Right atrium auricular region (tissue), 2 donors: ENCODE measurements at regions not wholly inside any gene's neighbourhood (a gene's known extent, or its start where the extent isn't known, plus 50 kb on each side); places are given as distances from the start of the nearest gene placed in this dataset.

Experiments
- DNase-seq: peaks from one replicate; pipeline ENCODE4 v3.0.0-alpha.2; 2019; ENCODE audit warnings: low spot score
- H3K27ac ChIP-seq, 2 donors: fragments of 200-600 bp; sonication (generic); 1 replicate in 1 of 2; 2 replicates in 1 of 2; pipeline ENCODE4 v1.5.1; 2016 to 2019
- H3K27me3 ChIP-seq, 2 donors: fragments of 200-600 bp; sonication (generic); one replicate each; pipeline versions ENCODE4 v1.5.1 to v1.6.0; 2017 to 2019
- H3K36me3 ChIP-seq: fragments of 200-600 bp; sonication (generic); one replicate; pipeline ENCODE4 v1.5.1; 2016
- H3K4me1 ChIP-seq, 2 donors: fragments of 200-600 bp; sonication (generic); one replicate each; pipeline versions ENCODE4 v1.5.1 to v1.6.0; 2017 to 2019
- H3K4me3 ChIP-seq, 2 donors: fragments of 200-600 bp; sonication (generic); 1 replicate in 1 of 2; 2 replicates in 1 of 2; pipeline ENCODE4 v1.5.1; 2017 to 2019; ENCODE audit warnings: mild to moderate bottlenecking in 1 of 2, moderate library complexity in 1 of 2
- H3K9me3 ChIP-seq, 2 donors: fragments of 200-600 bp; sonication (generic); one replicate each; pipeline ENCODE4 v1.5.1; 2019
- TF ChIP-seq, protein P1 (sequence below), 2 donors: fragments of 200-600 bp; sonication (generic); IDR thresholded peaks; one replicate each; pipeline ENCODE4 v1.5.1; 2019; ENCODE audit warnings: antibody characterized with exemption in 2 of 2

GRCh38 chr7:42400961-42401360, 164.0 kb upstream of the GLI3 start:
- H3K27me3 ChIP-seq: no peaks in the 10 kb centered on the region
- H3K27ac ChIP-seq: no peak overlapping the region
- no peaks in the 10 kb centered on the region for H3K36me3 ChIP-seq
- TF ChIP-seq, protein P1, sequence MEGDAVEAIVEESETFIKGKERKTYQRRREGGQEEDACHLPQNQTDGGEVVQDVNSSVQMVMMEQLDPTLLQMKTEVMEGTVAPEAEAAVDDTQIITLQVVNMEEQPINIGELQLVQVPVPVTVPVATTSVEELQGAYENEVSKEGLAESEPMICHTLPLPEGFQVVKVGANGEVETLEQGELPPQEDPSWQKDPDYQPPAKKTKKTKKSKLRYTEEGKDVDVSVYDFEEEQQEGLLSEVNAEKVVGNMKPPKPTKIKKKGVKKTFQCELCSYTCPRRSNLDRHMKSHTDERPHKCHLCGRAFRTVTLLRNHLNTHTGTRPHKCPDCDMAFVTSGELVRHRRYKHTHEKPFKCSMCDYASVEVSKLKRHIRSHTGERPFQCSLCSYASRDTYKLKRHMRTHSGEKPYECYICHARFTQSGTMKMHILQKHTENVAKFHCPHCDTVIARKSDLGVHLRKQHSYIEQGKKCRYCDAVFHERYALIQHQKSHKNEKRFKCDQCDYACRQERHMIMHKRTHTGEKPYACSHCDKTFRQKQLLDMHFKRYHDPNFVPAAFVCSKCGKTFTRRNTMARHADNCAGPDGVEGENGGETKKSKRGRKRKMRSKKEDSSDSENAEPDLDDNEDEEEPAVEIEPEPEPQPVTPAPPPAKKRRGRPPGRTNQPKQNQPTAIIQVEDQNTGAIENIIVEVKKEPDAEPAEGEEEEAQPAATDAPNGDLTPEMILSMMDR (IDR thresholded peaks at IDR 0.05): no peak
- no peaks in the 10 kb centered on the region for H3K4me1 ChIP-seq
- DNase-seq: no peak
- H3K9me3 ChIP-seq: no peaks in the 10 kb centered on the region
- no peak overlapping the region for H3K4me3 ChIP-seq

- H3K27ac ChIP-seq: no peak overlapping the region
- no peak for DNase-seq
- no peaks in the 10 kb centered on the region for H3K9me3 ChIP-seq
- no peaks in the 10 kb centered on the region for H3K36me3 ChIP-seq
- TF ChIP-seq, protein P1 (IDR thresholded peaks at IDR 0.05): no peak
- no peaks in the 10 kb centered on the region for H3K4me1 ChIP-seq
- no peak overlapping the region for H3K4me3 ChIP-seq
- no peaks in the 10 kb centered on the region for H3K27me3 ChIP-seq
Measured at GRCh38 chr7:42400211-42400772, 163.3 kb upstream of the GLI3 start.

DNA sequence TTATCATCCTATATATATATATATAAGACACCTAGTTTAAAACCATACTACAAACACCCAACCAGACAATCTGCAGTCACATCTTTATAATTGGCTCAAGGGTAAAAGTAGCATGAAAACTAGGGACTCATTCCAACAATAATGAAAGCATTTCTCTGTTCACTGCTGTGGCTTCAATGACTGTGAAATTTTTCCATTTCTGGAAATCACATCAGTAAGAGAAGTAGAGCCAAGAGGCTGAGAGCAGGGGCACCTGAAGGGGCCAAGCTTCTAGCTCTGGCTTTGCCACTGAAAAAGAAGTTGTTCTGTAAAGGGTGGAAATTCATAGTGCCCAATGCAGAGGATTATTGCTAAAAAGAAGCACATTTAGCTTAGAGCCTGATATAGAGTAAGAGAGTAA, 158.6 kb upstream of the GLI3 start:
- Histone ChIP-seq H3K4me3 (no peak overlapping the region), H3K9me3 (no peaks in the 10 kb centered on the region), H3K27ac (no peak overlapping the region), H3K4me1 (no peaks in the 10 kb centered on the region), H3K27me3 (no peaks in the 10 kb centered on the region), H3K36me3 (no peaks in the 10 kb centered on the region)
- TF ChIP-seq, protein P1 (IDR thresholded peaks at IDR 0.05): no peak
- no peak for DNase-seq

DNA sequence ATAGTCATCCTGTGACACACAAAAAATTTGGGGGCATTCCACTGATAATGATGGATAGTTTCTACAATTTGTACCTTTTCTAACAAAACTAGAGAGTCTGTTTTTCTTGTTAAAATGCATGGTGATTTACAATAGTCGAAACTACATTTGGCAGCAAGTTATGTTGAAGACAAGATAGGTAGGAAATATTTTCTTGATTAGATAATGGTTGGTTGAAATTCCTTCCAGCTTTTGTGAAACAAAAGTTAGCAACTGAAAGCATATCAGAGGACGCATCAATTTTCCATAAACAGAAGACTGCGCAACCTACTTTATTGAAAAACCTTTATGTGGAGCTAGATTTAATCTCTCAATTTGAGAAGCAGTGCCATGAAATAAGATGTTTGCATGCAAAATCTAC, 155.8 kb upstream of the GLI3 start:
- Histone ChIP-seq H3K36me3 (no peaks in the 10 kb centered on the region), H3K27me3 (no peaks in the 10 kb centered on the region), H3K4me1 (no peaks in the 10 kb centered on the region), H3K9me3 (no peaks in the 10 kb centered on the region), H3K27ac (no peak overlapping the region), H3K4me3 (no peak overlapping the region)
- TF ChIP-seq, protein P1 (IDR thresholded peaks at IDR 0.05): no peak
- no peak for DNase-seq

DNA sequence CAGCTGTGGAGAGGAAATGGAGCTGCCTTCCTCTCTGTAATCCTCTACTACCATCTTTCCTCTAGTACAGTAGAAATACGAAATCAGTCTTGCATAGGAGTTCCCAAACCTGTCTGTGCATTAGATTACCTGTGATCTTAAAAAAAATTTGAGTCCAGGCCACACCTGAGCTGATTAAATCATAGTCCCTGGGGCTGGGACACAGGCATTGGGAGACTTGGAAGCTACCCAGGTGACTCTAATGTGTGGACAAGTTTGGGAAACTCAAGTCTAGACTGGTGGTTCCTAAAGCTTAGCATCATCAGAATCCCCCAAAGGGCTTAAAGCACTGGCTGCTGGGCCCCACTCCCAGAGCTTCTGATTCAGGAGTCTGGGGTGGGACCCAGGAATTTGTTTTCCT, 152.7 kb upstream of the GLI3 start:
- Histone ChIP-seq H3K4me3 (no peak overlapping the region), H3K9me3 (no peaks in the 10 kb centered on the region), H3K4me1 (no peaks in the 10 kb centered on the region), H3K27ac (no peak overlapping the region), H3K27me3 (no peaks in the 10 kb centered on the region), H3K36me3 (no peaks in the 10 kb centered on the region)
- TF ChIP-seq, protein P1 (IDR thresholded peaks at IDR 0.05): no peak
- DNase-seq: no peak

DNA sequence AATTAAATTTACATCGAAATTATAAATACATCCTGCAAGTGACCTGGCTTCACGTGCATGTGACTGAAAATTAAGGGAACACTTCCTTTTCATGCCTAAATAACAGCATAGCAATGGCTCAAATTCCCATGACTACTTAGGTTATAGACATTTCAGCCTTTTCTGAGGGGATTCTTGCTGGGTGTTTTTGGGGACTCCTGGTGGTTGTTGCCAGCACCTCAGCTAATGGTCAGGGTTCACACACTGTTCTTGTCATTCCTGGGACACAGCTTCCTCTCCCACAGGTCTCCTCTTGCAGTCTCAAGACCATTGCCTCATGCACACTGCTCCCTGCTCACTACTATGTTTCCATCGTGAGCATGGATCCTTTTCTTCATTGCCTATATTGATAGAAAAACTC, 148.9 kb upstream of the GLI3 start:
- Histone ChIP-seq H3K4me3 (no peak overlapping the region), H3K9me3 (no peaks in the 10 kb centered on the region), H3K27me3 (no peaks in the 10 kb centered on the region), H3K4me1 (no peaks in the 10 kb centered on the region), H3K36me3 (no peaks in the 10 kb centered on the region), H3K27ac (no peak overlapping the region)
- TF ChIP-seq, protein P1 (IDR thresholded peaks at IDR 0.05): no peak
- DNase-seq: no peak
